ENCODE measurements at regions not wholly inside any gene's neighbourhood (a gene's known extent, or its start where the extent isn't known, plus 50 kb on each side); places are given as distances from the start of the nearest gene placed in this dataset.
"Not testable (repeated sequence)": the region's sequence is repeated elsewhere in the genome, so short reads cannot be mapped to it uniquely, and the experiment has no call there.

- DNase-seq (ENCODE audit: extremely low read depth, low read depth, low spot score): no peak
Observed at GRCh38 chr18:51569561-51569960, 372.1 kb upstream of the MEX3C start.

- not testable (repeated sequence) for DNase-seq (ENCODE audit: extremely low read depth, low read depth, low spot score)
Observed at GRCh38 chr18:51570071-51570470, 372.6 kb upstream of the MEX3C start.

- not testable (repeated sequence) for DNase-seq (ENCODE audit: extremely low read depth, low read depth, low spot score)
Observed at GRCh38 chr18:51573886-51574285, 376.4 kb upstream of the MEX3C start.

GRCh38 chr18:51575171-51575570, 377.7 kb upstream of the MEX3C start:
- DNase-seq (ENCODE audit: extremely low read depth, low read depth, low spot score): no peak

GRCh38 chr18:51578406-51578980, 381.0 kb upstream of the MEX3C start:
- no peak for DNase-seq (ENCODE audit: extremely low read depth, low read depth, low spot score)

- DNase-seq (ENCODE audit: extremely low read depth, low read depth, low spot score): no peak
Observed at GRCh38 chr18:51580580-51580979, 383.1 kb upstream of the MEX3C start.

- DNase-seq (ENCODE audit: extremely low read depth, low read depth, low spot score): no peak
Observed at GRCh38 chr18:51582551-51582950, 385.1 kb upstream of the MEX3C start.

- no peak for DNase-seq (ENCODE audit: extremely low read depth, low read depth, low spot score)
Observed at GRCh38 chr18:51588616-51589015, 391.1 kb upstream of the MEX3C start.

- DNase-seq (ENCODE audit: extremely low read depth, low read depth, low spot score): no peak
Observed at GRCh38 chr18:51593931-51594330, 396.4 kb upstream of the MEX3C start.

GRCh38 chr18:51603111-51603510, 405.6 kb upstream of the MEX3C start:
- no peak for DNase-seq (ENCODE audit: extremely low read depth, low read depth, low spot score)

- DNase-seq (ENCODE audit: extremely low read depth, low read depth, low spot score): no peak
Observed at GRCh38 chr18:51603551-51603950, 406.1 kb upstream of the MEX3C start.

- no peak for DNase-seq (ENCODE audit: extremely low read depth, low read depth, low spot score)
Observed at GRCh38 chr18:51610481-51610880, 413.0 kb upstream of the MEX3C start.

- DNase-seq (ENCODE audit: extremely low read depth, low read depth, low spot score): no peak
Observed at GRCh38 chr18:51611326-51611725, 413.8 kb upstream of the MEX3C start.

- peak; percentile 31 for DNase-seq (ENCODE audit: extremely low read depth, low read depth, low spot score)
Observed at GRCh38 chr18:51614033-51614432, 416.6 kb upstream of the MEX3C start.

GRCh38 chr18:51614967-51615571, 417.6 kb upstream of the MEX3C start:
- DNase-seq (ENCODE audit: extremely low read depth, low read depth, low spot score): no peak

GRCh38 chr18:51617167-51617566, 419.7 kb upstream of the MEX3C start:
- DNase-seq (ENCODE audit: extremely low read depth, low read depth, low spot score): no peak

- no peak for DNase-seq (ENCODE audit: extremely low read depth, low read depth, low spot score)
Observed at GRCh38 chr18:51617572-51618260, 420.2 kb upstream of the MEX3C start.

GRCh38 chr18:51619283-51619682, 421.8 kb upstream of the MEX3C start:
- no peak for DNase-seq (ENCODE audit: extremely low read depth, low read depth, low spot score)

- peak; percentile 20 for DNase-seq (ENCODE audit: extremely low read depth, low read depth, low spot score)
Observed at GRCh38 chr18:51621113-51621863, 423.8 kb upstream of the MEX3C start.

- DNase-seq (ENCODE audit: extremely low read depth, low read depth, low spot score): no peak
Observed at GRCh38 chr18:51621864-51622160, 424.3 kb upstream of the MEX3C start.

- no peak for DNase-seq (ENCODE audit: extremely low read depth, low read depth, low spot score)
Observed at GRCh38 chr18:51622702-51623101, 425.2 kb upstream of the MEX3C start.

GRCh38 chr18:51623653-51624052, 426.2 kb upstream of the MEX3C start:
- DNase-seq (ENCODE audit: extremely low read depth, low read depth, low spot score): no peak
